ENCODE measurements at regions not wholly inside any gene's neighbourhood (a gene's known extent, or its start where the extent isn't known, plus 50 kb on each side); places are given as distances from the start of the nearest gene placed in this dataset.

GRCh38 chr21:28444111-28444510, 548.6 kb downstream of the LTN1 start:
- no peak for DNase-seq

- DNase-seq, result no peak
Measured at GRCh38 chr21:28442624-28443023, 550.1 kb downstream of the LTN1 start.

- no peak for DNase-seq
Measured at GRCh38 chr21:28442085-28442484, 550.6 kb downstream of the LTN1 start.

GRCh38 chr21:28439788-28440187, 552.9 kb downstream of the LTN1 start:
- no peak for DNase-seq

DNA sequence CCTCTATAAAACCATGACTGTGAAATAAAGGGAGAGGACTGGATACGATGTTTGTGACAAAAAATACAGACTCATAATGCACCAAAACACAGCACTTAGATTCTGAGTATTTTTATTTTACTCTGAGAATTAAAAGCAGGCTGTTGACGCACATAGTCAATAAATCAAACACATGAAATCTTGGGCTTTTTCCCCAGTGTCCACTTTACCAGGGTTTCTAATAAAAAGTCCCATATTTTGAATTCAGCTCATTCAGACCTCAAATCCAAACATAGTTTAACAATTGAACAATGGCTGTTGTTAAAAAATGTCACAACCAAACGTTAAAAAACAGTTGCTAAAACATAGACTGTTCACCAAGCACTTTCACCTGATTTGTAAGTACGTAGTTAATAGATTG, 553.4 kb downstream of the LTN1 start:
- DNase-seq, result no peak

DNA sequence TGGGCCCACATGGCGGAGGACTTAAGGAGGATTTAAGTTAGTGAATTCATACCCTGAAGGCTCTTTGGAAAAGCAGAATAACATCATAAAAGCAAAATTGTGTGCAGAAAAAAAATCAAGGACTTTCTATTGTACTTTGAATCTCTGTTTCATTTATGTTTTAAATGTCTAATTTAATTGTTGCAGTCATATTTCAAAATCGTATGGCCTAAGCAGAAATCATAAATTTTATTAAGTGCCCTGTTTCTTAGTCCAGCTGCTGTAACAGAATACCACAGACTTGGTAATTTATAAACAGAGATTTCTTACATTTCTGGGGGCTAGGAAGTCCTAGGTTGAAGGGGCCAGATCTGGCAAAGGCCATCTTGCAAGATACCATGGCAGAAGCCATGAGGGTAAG, 555.6 kb downstream of the LTN1 start:
- no peak for DNase-seq

DNA sequence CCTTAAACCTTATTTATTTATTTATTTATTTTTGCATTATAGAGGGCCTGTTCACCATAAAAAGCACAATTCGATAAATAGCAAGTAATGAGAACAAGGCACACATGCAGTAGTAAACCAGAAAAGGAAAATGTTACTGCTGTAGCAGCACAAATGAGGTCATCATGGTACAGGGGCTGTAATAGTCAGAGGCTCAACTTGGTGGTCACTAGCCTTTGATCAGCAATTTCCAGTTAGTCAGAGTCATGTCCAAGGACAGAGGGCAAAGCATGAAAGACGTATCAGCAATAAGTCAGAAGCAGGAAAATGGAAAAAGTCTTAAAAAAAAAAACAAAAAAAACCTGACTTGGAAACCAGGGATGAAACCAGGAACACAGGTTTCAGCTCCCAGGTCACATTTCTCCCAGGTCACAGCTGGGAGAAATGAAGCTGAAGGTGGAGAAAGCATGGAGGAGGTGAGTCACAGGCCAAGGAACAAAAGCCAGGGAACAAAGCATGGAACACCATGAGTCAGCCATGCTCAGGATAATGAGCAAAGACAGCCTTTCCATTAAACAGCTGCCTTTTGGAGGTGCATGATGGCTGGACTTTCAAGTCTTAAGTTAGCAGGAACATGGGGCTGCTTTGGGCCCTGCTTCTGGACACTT, 556.3 kb downstream of the LTN1 start:
- no peak for DNase-seq

DNA sequence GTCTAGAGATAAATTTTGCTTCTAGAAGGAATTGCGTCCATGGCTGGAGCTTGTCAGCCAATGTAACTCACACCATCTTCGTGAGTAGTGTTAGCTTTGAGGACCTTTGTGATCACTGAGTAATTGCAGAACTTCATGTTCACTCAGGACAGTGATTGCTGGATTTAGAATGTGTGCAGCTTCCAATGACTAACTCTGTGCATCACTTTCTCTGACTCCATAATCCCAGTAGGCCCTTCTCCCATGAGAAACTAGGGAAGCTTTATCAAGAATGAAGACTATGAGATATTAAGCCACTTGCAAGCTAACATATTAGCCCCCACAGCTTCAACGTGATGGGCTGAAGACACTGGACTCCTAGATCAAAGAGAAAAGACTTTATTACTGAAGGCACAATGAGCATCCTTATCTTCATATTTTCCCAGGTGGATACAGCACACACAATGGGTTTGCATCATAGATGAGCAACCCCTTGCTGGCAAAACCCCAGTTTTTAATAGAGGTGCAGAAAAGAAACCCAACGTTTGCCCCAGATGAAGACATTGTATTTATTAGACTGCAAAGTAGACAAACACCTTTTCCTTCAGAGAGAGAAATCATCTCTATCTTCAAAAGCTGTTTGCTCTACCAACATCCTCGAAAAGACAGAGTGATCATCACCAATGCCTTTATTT, 561.0 kb downstream of the LTN1 start:
- no peak for DNase-seq

- no peak for DNase-seq
Measured at GRCh38 chr21:28431022-28431421, 561.7 kb downstream of the LTN1 start.

DNA sequence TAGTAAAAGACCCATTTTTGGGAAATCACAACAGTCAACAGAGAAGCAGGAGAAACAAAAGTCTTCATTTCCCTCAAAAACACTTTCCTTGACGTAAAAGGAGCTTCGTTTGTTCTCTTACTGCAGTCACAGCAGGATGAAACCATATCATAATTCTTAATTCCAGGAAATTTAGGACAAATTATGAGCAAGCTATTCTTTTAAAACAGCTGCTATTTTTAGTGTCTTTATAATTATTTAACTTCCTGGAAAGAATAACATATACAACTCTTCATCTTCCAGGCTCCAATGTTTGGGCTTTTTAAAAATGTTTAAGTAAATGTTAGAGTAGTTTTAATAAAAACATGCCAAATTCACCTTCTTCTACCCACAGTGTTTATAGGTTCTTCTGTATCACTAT, 563.5 kb downstream of the LTN1 start:
- DNase-seq, result no peak

GRCh38 chr21:28427394-28428022, 565.2 kb downstream of the LTN1 start:
- no peak for DNase-seq

DNA sequence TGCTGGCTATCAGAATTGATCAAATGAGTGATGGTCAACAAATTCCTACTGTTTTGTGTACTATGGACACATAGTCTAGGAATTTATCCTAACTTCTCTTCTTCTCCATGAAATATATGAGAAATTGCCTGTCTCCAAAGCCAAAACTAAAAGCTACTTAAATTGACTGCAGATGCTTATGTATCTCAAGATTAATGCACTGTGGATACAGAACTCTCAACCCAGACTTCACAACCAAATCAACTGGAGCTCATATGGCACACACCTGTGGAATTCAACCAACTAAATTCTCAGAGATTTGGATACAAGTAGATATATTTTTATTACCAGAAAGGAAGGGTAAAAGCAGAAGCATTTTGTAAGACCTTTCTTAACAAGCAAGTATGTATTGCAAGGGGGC, 566.1 kb downstream of the LTN1 start:
- DNase-seq, result no peak

- no peak for DNase-seq
Measured at GRCh38 chr21:28423521-28424190, 569.0 kb downstream of the LTN1 start.

DNA sequence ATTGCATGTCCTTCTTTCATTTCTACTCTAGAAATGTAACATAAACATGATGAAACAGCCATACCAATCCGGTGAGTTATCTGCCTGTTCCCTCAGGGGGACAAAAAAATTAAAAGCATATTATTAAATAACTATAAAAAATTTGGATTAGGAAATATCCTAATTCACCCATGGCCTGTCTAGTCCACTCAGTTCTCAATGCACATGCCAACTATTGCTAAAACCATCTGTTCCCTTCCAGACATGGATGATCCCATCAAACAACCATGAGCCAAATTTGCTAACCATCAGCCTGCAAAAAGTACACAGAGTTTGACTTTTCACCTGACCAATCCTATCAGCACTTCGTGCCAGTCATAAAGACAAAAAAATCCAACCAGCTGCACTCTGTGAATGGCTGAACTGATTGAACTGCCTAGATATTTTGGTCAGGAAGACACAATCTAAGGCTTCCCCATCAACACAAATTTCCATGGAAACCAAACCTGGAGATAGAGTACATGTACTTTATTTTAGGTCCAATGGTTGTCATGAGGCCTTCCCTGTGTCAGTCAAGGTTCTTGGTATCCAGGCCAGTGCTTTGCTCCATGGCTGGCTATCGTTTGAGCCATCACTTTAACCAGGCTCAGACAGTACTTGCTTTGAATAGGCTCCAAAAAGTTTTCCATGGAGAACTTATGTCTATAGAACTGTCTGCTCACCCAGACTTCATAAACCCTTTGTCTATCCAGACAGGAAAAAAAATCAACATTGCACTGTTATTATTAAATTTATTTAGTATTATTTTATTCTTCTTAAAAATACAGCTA, 570.8 kb downstream of the LTN1 start:
- no peak for DNase-seq

GRCh38 chr21:28419811-28420210, 572.9 kb downstream of the LTN1 start:
- no peak for DNase-seq

- DNase-seq, result no peak
Measured at GRCh38 chr21:28418726-28419514, 573.8 kb downstream of the LTN1 start.

- DNase-seq, result no peak
Measured at GRCh38 chr21:28410256-28410655, 582.4 kb downstream of the LTN1 start.

DNA sequence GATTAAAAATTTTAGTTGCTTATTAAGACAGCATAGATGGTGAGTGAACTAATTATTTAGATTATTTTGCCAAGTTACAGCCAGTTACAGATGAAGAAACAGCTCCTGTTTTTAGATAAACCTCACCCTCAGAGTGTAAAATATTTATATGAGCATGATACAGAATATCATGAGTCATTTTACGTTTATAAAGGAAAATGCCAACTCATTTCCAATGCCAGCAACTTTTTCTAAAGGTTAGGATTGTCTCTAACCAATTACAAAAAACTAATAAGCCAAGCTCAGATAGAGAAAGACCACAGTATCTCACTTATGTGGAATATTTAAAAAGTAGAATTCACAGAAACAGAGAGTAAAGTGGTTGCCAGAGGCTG, 590.1 kb downstream of the LTN1 start:
- no peak for DNase-seq

- DNase-seq, result no peak
Measured at GRCh38 chr21:28397040-28397439, 595.6 kb downstream of the LTN1 start.

GRCh38 chr21:28396421-28396820, 596.3 kb downstream of the LTN1 start:
- DNase-seq, result no peak

DNA sequence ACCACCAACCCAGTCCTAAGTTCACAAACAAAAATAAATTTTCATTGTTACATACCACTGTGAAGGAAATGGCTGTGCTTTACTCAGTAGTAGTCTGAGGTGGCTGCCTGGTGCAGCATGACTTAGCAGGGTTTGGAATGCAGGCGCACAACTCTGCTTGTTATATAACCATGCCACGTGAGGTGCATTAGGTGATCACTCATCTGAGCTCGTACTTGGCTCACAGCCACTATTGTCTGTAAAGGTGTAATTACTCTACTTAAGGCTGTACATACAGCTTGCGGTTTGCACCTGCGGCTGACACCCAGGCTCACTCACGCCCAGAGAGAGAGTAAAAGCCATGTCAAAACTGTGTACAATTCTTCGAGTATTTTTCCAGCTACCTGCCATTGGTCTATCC, 599.4 kb downstream of the LTN1 start:
- no peak for DNase-seq

All from right forelimb (tissue), 1 donor.